ENCODE measurements at regions not wholly inside any gene's neighbourhood (a gene's known extent, or its start where the extent isn't known, plus 50 kb on each side); places are given as distances from the start of the nearest gene placed in this dataset.

DNA sequence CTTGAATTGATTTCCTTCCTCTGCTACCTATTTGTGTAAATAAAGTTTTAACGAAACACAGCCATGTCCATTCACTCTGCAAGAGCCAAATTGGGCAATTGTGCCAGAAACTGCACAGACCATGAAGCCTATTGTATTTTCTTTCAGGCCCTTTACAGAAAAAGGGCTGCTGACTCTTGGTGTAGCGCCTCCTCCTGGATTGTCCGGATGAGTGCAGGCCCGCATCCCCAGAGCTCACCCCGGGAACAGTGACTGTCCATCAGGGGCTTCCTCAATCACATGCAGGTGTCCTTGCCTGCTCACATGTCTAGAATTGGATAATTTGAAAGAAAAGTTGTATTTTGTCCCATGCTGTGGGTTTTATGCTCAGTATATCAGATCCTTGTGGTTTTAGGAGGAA, 1282.2 kb downstream of the AACS start:
- TF ChIP-seq CTCF (IDR thresholded peaks at IDR 0.05) (no peak), POLR2A (IDR thresholded peaks at IDR 0.05) (no peak)
